Liver (tissue), 8 donors: ENCODE measurements at regions not wholly inside any gene's neighbourhood (a gene's known extent, or its start where the extent isn't known, plus 50 kb on each side); places are given as distances from the start of the nearest gene placed in this dataset.

Experiments used
- DNase-seq: peaks from one replicate; pipeline ENCODE4 v3.0.0-alpha.2; 2017; ENCODE audit warnings: low spot score
- H3K27ac ChIP-seq, 2 donors: one replicate each; pipeline ENCODE4 v1.7.0; 2013; ENCODE audit warnings: inconsistent platforms in 2 of 2, low read length in 2 of 2, control low read depth in 1 of 2, low read depth in 1 of 2, mild to moderate bottlenecking in 1 of 2
- H3K27me3 ChIP-seq, 4 donors: one replicate each; pipeline versions ENCODE4 v1.6.1 to v1.7.0; 2013; ENCODE audit warnings: low read length in 3 of 4, inconsistent platforms in 1 of 4, mild to moderate bottlenecking in 1 of 4, moderate library complexity in 1 of 4; ENCODE audit not compliant: control insufficient read depth in 4 of 4, insufficient read depth in 4 of 4
- H3K36me3 ChIP-seq, 4 donors: one replicate each; pipeline versions ENCODE4 v1.6.1 to v1.7.0; 2013; ENCODE audit warnings: low read length in 3 of 4, mild to moderate bottlenecking in 3 of 4, low read depth in 1 of 4, moderate library complexity in 1 of 4; ENCODE audit not compliant: control insufficient read depth in 4 of 4, insufficient read depth in 3 of 4
- H3K4me1 ChIP-seq, 4 donors: one replicate each; pipeline versions ENCODE4 v1.6.1 to v1.7.0; 2013; ENCODE audit warnings: low read length in 3 of 4, mild to moderate bottlenecking in 3 of 4, moderate library complexity in 1 of 4; ENCODE audit not compliant: control insufficient read depth in 4 of 4, insufficient read depth in 4 of 4
- H3K4me3 ChIP-seq, 3 donors: one replicate each; pipeline versions ENCODE4 v1.6.1 to v1.7.0; 2013; ENCODE audit warnings: low read length in 3 of 3, control low read depth in 1 of 3, low read depth in 1 of 3, mild to moderate bottlenecking in 1 of 3
- H3K9ac ChIP-seq, 2 donors: one replicate each; pipeline ENCODE4 v1.7.0; 2013; ENCODE audit warnings: low read length in 2 of 2, mild to moderate bottlenecking in 2 of 2, moderate library complexity in 2 of 2, control low read depth in 1 of 2, low read depth in 1 of 2
- H3K9me3 ChIP-seq, 4 donors: one replicate each; pipeline versions ENCODE4 v1.6.1 to v1.7.0; 2013; ENCODE audit warnings: low read length in 3 of 4; ENCODE audit not compliant: control insufficient read depth in 4 of 4
- FOXA1 ChIP-seq: IDR thresholded peaks from 2 replicates; pipeline ENCODE4 v1.6.1; 2016; ENCODE audit warnings: antibody characterized with exemption
- FOXA2 ChIP-seq: IDR thresholded peaks from 2 replicates; pipeline ENCODE4 v1.6.1; 2016; ENCODE audit warnings: antibody characterized with exemption
- GABPA ChIP-seq, 2 donors: IDR thresholded peaks in 1 of 2; conservative IDR thresholded peaks in 1 of 2; 2 replicates each; pipeline ENCODE4 v1.6.1; 2016; ENCODE audit warnings: antibody characterized with exemption in 2 of 2, mild to moderate bottlenecking in 1 of 2, moderate library complexity in 1 of 2
- HNF4A ChIP-seq, 2 donors: conservative IDR thresholded peaks; 2 replicates each; pipeline ENCODE4 v1.6.1; 2016; ENCODE audit warnings: antibody characterized with exemption in 2 of 2, mild to moderate bottlenecking in 2 of 2
- HNF4G ChIP-seq: IDR thresholded peaks from 2 replicates; pipeline ENCODE4 v1.6.1; 2016; ENCODE audit warnings: antibody characterized with exemption
- JUND ChIP-seq, 2 donors: IDR thresholded peaks; 2 replicates each; pipeline ENCODE4 v1.6.1; 2016; ENCODE audit warnings: antibody characterized with exemption in 2 of 2
- NR2F2 ChIP-seq: IDR thresholded peaks from 2 replicates; pipeline ENCODE4 v1.6.1; 2016; ENCODE audit warnings: antibody characterized with exemption
- RAD21 ChIP-seq, 2 donors: IDR thresholded peaks; 2 replicates each; pipeline ENCODE4 v1.6.1; 2016; ENCODE audit warnings: antibody characterized with exemption in 2 of 2, mild to moderate bottlenecking in 2 of 2
- RXRA ChIP-seq, 2 donors: IDR thresholded peaks; 2 replicates each; pipeline ENCODE4 v1.6.1; 2017 to 2018; ENCODE audit warnings: antibody characterized with exemption in 2 of 2, mild to moderate bottlenecking in 1 of 2
- SP1 ChIP-seq: IDR thresholded peaks from 2 replicates; pipeline ENCODE4 v1.6.1; 2018; ENCODE audit warnings: antibody characterized with exemption, mild to moderate bottlenecking
- TAF1 ChIP-seq: conservative IDR thresholded peaks from 2 replicates; pipeline ENCODE4 v1.6.1; 2016; ENCODE audit warnings: antibody characterized with exemption, mild to moderate bottlenecking
- YY1 ChIP-seq: IDR thresholded peaks from 2 replicates; pipeline ENCODE4 v1.6.1; 2016; ENCODE audit warnings: antibody characterized with exemption, mild to moderate bottlenecking
- WGBS: extraction: QIAGEN DNeasy Blood & Tissue Kit; methylation state at CpG from one replicate; pipeline ENCODE4 v1.1.7; 2013; 5-methylcytosine and 5-hydroxymethylcytosine counted together
- TF ChIP-seq, protein P1 (sequence below): IDR thresholded peaks from 2 replicates; pipeline ENCODE4 v1.6.1; 2016; ENCODE audit warnings: antibody characterized with exemption
- TF ChIP-seq, protein P2 (sequence below): IDR thresholded peaks from 2 replicates; pipeline ENCODE4 v1.6.1; 2016; ENCODE audit warnings: antibody characterized with exemption
- TF ChIP-seq, protein P3 (sequence below): IDR thresholded peaks from 2 replicates; pipeline ENCODE4 v1.6.1; 2016; ENCODE audit warnings: antibody characterized with exemption
- TF ChIP-seq, protein P4 (sequence below): IDR thresholded peaks from 2 replicates; pipeline ENCODE4 v1.6.1; 2016; ENCODE audit warnings: antibody characterized with exemption, mild to moderate bottlenecking
- TF ChIP-seq, protein P5 (sequence below): fragments of 150-350 bp; IDR thresholded peaks from 2 replicates; pipeline ENCODE4 v1.5.1; 2017; ENCODE audit warnings: improper control_type of control experiment, low read depth, low read length; ENCODE audit not compliant: missing input control
- donor health status: healthy.
- donor health status: healthy.
- donor health status: healthy.
- donor health status: healthy.
- donor health status: healthy.

DNA sequence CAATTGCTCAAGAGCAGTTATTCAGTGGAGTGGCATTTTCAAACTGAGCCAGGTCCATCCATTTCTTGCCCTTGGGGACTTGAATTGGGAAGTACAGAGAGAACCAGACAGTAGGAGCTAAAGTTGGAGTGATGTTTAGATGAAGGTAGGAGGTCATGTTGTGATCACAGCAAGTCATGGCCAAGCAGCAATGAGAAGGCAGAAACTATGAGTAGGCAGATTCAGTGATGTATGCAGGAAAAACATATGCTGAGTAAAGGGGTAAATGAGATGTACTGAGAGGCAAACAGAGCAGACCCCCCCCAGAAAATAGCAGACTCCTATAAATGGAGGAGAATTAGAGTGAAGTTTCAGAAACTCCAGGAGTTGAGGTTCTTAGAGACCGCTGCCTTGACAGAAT lies 95.8 kb downstream of the PERP start (continued):
- TF ChIP-seq FOXA1 = no peak
- TF ChIP-seq NR2F2 = no peak
- TF ChIP-seq, protein P1, sequence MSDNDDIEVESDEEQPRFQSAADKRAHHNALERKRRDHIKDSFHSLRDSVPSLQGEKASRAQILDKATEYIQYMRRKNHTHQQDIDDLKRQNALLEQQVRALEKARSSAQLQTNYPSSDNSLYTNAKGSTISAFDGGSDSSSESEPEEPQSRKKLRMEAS = no peak
- no peak for TF ChIP-seq TAF1
- no peak for TF ChIP-seq HNF4G
- TF ChIP-seq, protein P2, sequence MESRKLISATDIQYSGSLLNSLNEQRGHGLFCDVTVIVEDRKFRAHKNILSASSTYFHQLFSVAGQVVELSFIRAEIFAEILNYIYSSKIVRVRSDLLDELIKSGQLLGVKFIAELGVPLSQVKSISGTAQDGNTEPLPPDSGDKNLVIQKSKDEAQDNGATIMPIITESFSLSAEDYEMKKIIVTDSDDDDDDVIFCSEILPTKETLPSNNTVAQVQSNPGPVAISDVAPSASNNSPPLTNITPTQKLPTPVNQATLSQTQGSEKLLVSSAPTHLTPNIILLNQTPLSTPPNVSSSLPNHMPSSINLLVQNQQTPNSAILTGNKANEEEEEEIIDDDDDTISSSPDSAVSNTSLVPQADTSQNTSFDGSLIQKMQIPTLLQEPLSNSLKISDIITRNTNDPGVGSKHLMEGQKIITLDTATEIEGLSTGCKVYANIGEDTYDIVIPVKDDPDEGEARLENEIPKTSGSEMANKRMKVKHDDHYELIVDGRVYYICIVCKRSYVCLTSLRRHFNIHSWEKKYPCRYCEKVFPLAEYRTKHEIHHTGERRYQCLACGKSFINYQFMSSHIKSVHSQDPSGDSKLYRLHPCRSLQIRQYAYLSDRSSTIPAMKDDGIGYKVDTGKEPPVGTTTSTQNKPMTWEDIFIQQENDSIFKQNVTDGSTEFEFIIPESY = no peak

DNA sequence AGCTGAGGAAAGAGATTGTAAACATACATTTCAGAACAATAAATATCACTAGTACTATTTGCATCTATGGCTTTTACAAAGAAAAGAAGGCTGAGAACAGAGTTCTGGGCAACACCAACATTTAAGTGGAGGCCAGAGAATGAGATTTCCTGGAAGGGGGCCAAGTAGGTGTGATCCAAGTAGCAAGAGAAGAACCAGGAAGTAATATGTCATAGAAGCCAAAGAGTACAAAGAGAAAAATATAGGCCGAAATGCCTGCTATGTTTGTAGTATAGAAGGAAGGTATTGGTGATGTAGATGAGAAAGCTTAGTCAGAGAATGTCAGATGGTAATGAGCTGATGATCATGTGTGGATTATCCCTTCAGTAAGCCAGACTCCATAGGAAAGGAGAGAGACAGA lies 94.5 kb downstream of the PERP start:
- H3K4me1 ChIP-seq = no peaks in the 10 kb centered on the region
- no peak for DNase-seq
- H3K27me3 ChIP-seq = no peaks in the 10 kb centered on the region
- WGBS = 81% methylated on average over 1 of the region's 1 CpG
- TF ChIP-seq, protein P3, sequence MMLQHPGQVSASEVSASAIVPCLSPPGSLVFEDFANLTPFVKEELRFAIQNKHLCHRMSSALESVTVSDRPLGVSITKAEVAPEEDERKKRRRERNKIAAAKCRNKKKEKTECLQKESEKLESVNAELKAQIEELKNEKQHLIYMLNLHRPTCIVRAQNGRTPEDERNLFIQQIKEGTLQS = no peak
- TF ChIP-seq SP1 (no peak), FOXA2 (no peak), GABPA (IDR thresholded peaks at IDR 0.05 in 1 of 2, conservative IDR thresholded peaks at IDR 0.05 in 1 of 2) (no peak), RAD21 (IDR thresholded peaks at IDR 0.05) (no peak), FOXA1 (no peak), RXRA (IDR thresholded peaks at IDR 0.05) (no peak), HNF4G (no peak), TAF1 (no peak), NR2F2 (no peak), HNF4A (conservative IDR thresholded peaks at IDR 0.05) (no peak), YY1 (no peak), JUND (IDR thresholded peaks at IDR 0.05) (no peak)
- TF ChIP-seq, protein P1 = no peak
- TF ChIP-seq, protein P4, sequence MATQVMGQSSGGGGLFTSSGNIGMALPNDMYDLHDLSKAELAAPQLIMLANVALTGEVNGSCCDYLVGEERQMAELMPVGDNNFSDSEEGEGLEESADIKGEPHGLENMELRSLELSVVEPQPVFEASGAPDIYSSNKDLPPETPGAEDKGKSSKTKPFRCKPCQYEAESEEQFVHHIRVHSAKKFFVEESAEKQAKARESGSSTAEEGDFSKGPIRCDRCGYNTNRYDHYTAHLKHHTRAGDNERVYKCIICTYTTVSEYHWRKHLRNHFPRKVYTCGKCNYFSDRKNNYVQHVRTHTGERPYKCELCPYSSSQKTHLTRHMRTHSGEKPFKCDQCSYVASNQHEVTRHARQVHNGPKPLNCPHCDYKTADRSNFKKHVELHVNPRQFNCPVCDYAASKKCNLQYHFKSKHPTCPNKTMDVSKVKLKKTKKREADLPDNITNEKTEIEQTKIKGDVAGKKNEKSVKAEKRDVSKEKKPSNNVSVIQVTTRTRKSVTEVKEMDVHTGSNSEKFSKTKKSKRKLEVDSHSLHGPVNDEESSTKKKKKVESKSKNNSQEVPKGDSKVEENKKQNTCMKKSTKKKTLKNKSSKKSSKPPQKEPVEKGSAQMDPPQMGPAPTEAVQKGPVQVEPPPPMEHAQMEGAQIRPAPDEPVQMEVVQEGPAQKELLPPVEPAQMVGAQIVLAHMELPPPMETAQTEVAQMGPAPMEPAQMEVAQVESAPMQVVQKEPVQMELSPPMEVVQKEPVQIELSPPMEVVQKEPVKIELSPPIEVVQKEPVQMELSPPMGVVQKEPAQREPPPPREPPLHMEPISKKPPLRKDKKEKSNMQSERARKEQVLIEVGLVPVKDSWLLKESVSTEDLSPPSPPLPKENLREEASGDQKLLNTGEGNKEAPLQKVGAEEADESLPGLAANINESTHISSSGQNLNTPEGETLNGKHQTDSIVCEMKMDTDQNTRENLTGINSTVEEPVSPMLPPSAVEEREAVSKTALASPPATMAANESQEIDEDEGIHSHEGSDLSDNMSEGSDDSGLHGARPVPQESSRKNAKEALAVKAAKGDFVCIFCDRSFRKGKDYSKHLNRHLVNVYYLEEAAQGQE = no peak
- TF ChIP-seq, protein P2 = no peak
- TF ChIP-seq, protein P5, sequence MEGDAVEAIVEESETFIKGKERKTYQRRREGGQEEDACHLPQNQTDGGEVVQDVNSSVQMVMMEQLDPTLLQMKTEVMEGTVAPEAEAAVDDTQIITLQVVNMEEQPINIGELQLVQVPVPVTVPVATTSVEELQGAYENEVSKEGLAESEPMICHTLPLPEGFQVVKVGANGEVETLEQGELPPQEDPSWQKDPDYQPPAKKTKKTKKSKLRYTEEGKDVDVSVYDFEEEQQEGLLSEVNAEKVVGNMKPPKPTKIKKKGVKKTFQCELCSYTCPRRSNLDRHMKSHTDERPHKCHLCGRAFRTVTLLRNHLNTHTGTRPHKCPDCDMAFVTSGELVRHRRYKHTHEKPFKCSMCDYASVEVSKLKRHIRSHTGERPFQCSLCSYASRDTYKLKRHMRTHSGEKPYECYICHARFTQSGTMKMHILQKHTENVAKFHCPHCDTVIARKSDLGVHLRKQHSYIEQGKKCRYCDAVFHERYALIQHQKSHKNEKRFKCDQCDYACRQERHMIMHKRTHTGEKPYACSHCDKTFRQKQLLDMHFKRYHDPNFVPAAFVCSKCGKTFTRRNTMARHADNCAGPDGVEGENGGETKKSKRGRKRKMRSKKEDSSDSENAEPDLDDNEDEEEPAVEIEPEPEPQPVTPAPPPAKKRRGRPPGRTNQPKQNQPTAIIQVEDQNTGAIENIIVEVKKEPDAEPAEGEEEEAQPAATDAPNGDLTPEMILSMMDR = no peak
- no peak overlapping the region for H3K27ac ChIP-seq
- H3K9me3 ChIP-seq = no peaks in the 10 kb centered on the region
- H3K36me3 ChIP-seq = no peaks in the 10 kb centered on the region
- no peak overlapping the region for H3K4me3 ChIP-seq
- H3K9ac ChIP-seq = no peak overlapping the region
